PC-3 (cell line): ENCODE measurements at regions not wholly inside any gene's neighbourhood (a gene's known extent, or its start where the extent isn't known, plus 50 kb on each side); places are given as distances from the start of the nearest gene placed in this dataset.

Experiments used
- ATAC-seq: fragments of 200-7000 bp; cut with Tn5 transposase; 2 replicates; pipeline ENCODE4 v1.9.1; 2020; ENCODE audit warnings: mild to moderate bottlenecking, moderate library complexity
- BruUV-seq: library from RNA; stranded (reverse); fragments of 400-500 nt; replicated peaks from 2 replicates; lab custom pipeline; 2021; lab: Mats Ljungman, UMichigan
- CTCF ChIA-PET: fragments of 300-600 bp; sonication (Branson Sonifier 250); formaldehyde crosslinking; loops from one replicate; lab custom pipeline; 2022; ENCODE audit warnings: antibody characterized with exemption; lab: Charles Lee
- POLR2A ChIA-PET: fragments of 300-600 bp; sonication (Branson Sonifier 250); formaldehyde crosslinking; loops from one replicate; lab custom pipeline; 2022; ENCODE audit warnings: antibody characterized with exemption; ENCODE audit not compliant: unreplicated experiment; lab: Charles Lee
- DNase-seq: peaks from one replicate; pipeline ENCODE4 v3.0.0-alpha.2; 2015
- H2AFZ ChIP-seq: fragments of 300-600 bp; sonication (generic); 2 replicates; pipeline ENCODE4 v1.6.0; 2016; ENCODE audit warnings: antibody characterized with exemption, low read length
- H3F3A ChIP-seq: fragments of 300-600 bp; sonication (generic); one replicate; pipeline ENCODE4 v1.6.0; 2017; ENCODE audit warnings: antibody characterized with exemption, low read length, control low read depth, mild to moderate bottlenecking; ENCODE audit not compliant: unreplicated experiment
- H3K27ac ChIP-seq: fragments of 300-600 bp; sonication (generic); 2 replicates; pipeline ENCODE4 v1.5.1; 2016; ENCODE audit warnings: mild to moderate bottlenecking, low read length
- H3K27me3 ChIP-seq: fragments of 300-600 bp; sonication (generic); 2 replicates; pipeline ENCODE4 v1.6.1; 2016; ENCODE audit warnings: low read length, mixed read lengths
- H3K36me3 ChIP-seq: fragments of 300-600 bp; sonication (generic); 2 replicates; pipeline ENCODE4 v1.6.1; 2016; ENCODE audit warnings: low read depth, mixed run types, low read length, mixed read lengths
- H3K4me1 ChIP-seq: fragments of 300-600 bp; sonication (generic); 2 replicates; pipeline ENCODE4 v1.5.1; 2016; ENCODE audit warnings: low read length; ENCODE audit not compliant: insufficient read depth
- H3K4me2 ChIP-seq: fragments of 300-600 bp; sonication (generic); 2 replicates; pipeline ENCODE4 v1.6.0; 2016; ENCODE audit warnings: low read length
- H3K4me3 ChIP-seq: fragments of 300-600 bp; sonication (generic); 2 replicates; pipeline ENCODE4 v1.5.1; 2016; ENCODE audit warnings: mild to moderate bottlenecking, low read length, mixed read lengths
- H3K79me2 ChIP-seq: fragments of 300-600 bp; sonication (generic); 2 replicates; pipeline ENCODE4 v1.6.1; 2017; ENCODE audit warnings: low read length, mixed read lengths
- H3K9ac ChIP-seq: fragments of 300-600 bp; sonication (generic); 2 replicates; pipeline ENCODE4 v1.6.0; 2016; ENCODE audit warnings: mild to moderate bottlenecking, low read length
- H3K9me2 ChIP-seq: fragments of 300-600 bp; sonication (generic); replicated peaks from 2 replicates; pipeline ENCODE4 v1.6.1; 2016; ENCODE audit warnings: mixed run types, low read length, mixed read lengths
- H3K9me3 ChIP-seq: fragments of 300-600 bp; sonication (generic); 2 replicates; pipeline ENCODE4 v1.6.1; 2016; ENCODE audit warnings: low read length, mixed read lengths
- H4K20me1 ChIP-seq: fragments of 300-600 bp; sonication (generic); 2 replicates; pipeline ENCODE4 v1.6.1; 2016; ENCODE audit warnings: low read length, mixed read lengths
- EZH2 ChIP-seq: fragments of 300-600 bp; sonication (generic); IDR thresholded peaks from one replicate; pipeline ENCODE4 v1.6.1; 2017; ENCODE audit warnings: antibody characterized with exemption, mild to moderate bottlenecking, low read length; ENCODE audit not compliant: unreplicated experiment
- EZH2phosphoT487 ChIP-seq: fragments of 300-600 bp; sonication (generic); IDR thresholded peaks from 2 replicates; pipeline ENCODE4 v1.6.1; 2018; ENCODE audit warnings: mild to moderate bottlenecking, antibody characterized with exemption, low read length, borderline replicate concordance
- intact Hi-C: fragments of 100-400 bp; cut with micrococcal nuclease; formaldehyde crosslinking; loops from 2 replicates; pipeline ENCODE4 v1.9.0; 2023
- TF ChIP-seq, protein P1 (sequence below): fragments of 300-600 bp; sonication (generic); conservative IDR thresholded peaks from 2 replicates; pipeline ENCODE4 v1.5.1; 2017; ENCODE audit warnings: antibody characterized with exemption, low read depth, mild to moderate bottlenecking, low read length

DNA sequence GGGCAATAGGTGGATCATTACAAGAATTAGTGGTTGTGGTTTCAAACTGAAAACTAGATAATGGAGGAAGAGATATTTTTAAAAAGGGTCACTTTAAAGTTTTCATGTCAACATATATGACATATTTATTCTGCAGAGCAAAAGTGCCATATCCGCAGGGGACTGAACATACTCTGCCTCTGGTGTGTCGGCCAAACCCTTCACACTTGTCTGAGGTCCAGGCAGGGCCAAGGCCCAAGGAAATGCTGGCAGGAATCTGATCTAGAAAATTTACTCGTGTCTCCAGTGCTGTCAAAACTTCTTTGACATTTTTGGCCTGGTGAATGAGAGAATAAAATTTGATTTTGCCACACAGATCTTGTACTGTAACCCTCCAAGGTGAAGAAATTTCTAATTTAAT, 562.3 kb downstream of the CCSER2 start:
- Histone ChIP-seq H3K79me2 (no peaks in the 10 kb centered on the region), H3F3A (no peaks in the 10 kb centered on the region), H3K9me3 (no peaks in the 10 kb centered on the region), H3K9ac (no peak overlapping the region), H3K36me3 (no peaks in the 10 kb centered on the region), H3K9me2 (no peaks in the 10 kb centered on the region), H2AFZ (no peak overlapping the region), H3K27ac (no peak overlapping the region), H4K20me1 (no peaks in the 10 kb centered on the region), H3K4me1 (no peaks in the 10 kb centered on the region), H3K4me2 (no peak overlapping the region), H3K4me3 (no peak overlapping the region), H3K27me3 (no peaks in the 10 kb centered on the region)
- ChIA-PET POLR2A (no interaction called here), CTCF (no interaction called here)
- intact Hi-C loops: no loop called here
- TF ChIP-seq EZH2phosphoT487: no peak
- TF ChIP-seq, protein P1, sequence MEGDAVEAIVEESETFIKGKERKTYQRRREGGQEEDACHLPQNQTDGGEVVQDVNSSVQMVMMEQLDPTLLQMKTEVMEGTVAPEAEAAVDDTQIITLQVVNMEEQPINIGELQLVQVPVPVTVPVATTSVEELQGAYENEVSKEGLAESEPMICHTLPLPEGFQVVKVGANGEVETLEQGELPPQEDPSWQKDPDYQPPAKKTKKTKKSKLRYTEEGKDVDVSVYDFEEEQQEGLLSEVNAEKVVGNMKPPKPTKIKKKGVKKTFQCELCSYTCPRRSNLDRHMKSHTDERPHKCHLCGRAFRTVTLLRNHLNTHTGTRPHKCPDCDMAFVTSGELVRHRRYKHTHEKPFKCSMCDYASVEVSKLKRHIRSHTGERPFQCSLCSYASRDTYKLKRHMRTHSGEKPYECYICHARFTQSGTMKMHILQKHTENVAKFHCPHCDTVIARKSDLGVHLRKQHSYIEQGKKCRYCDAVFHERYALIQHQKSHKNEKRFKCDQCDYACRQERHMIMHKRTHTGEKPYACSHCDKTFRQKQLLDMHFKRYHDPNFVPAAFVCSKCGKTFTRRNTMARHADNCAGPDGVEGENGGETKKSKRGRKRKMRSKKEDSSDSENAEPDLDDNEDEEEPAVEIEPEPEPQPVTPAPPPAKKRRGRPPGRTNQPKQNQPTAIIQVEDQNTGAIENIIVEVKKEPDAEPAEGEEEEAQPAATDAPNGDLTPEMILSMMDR: no peak
- TF ChIP-seq EZH2: no peak
- no peak for DNase-seq
- no TSS peak for BruUV-seq
- ATAC-seq: no peak

GRCh38 chr10:84891631-84892030, 563.2 kb downstream of the CCSER2 start:
- Histone ChIP-seq H3K4me3 (no peak overlapping the region), H4K20me1 (no peaks in the 10 kb centered on the region), H3F3A (no peaks in the 10 kb centered on the region), H3K4me1 (no peaks in the 10 kb centered on the region), H3K9me2 (no peaks in the 10 kb centered on the region), H3K9ac (no peak overlapping the region), H3K27ac (no peak overlapping the region), H3K36me3 (no peaks in the 10 kb centered on the region), H2AFZ (no peak overlapping the region), H3K27me3 (no peaks in the 10 kb centered on the region), H3K79me2 (no peaks in the 10 kb centered on the region), H3K9me3 (no peaks in the 10 kb centered on the region), H3K4me2 (no peak overlapping the region)
- DNase-seq (no peak), ATAC-seq (no peak)
- BruUV-seq: no TSS peak
- ChIA-PET POLR2A (no interaction called here), CTCF (no interaction called here)
- no peak for TF ChIP-seq EZH2phosphoT487
- no peak for TF ChIP-seq EZH2
- intact Hi-C loops: no loop called here

GRCh38 chr10:84895541-84895940, 567.2 kb downstream of the CCSER2 start:
- BruUV-seq: no TSS peak
- H3K27ac ChIP-seq: no peak overlapping the region
- H3K36me3 ChIP-seq: no peaks in the 10 kb centered on the region
- no peaks in the 10 kb centered on the region for H3K9me3 ChIP-seq
- H3K9me2 ChIP-seq: no peaks in the 10 kb centered on the region
- DNase-seq (no peak), ATAC-seq (no peak)
- H3F3A ChIP-seq: no peaks in the 10 kb centered on the region
- CTCF ChIA-PET: no interaction called here
- H2AFZ ChIP-seq: no peak overlapping the region
- H3K4me2 ChIP-seq: no peak overlapping the region
- H3K4me3 ChIP-seq: no peak overlapping the region
- H3K79me2 ChIP-seq: no peaks in the 10 kb centered on the region
- no peak overlapping the region for H3K9ac ChIP-seq
- intact Hi-C loops: no loop called here
- H3K4me1 ChIP-seq: no peaks in the 10 kb centered on the region
- no peaks in the 10 kb centered on the region for H3K27me3 ChIP-seq
- TF ChIP-seq, protein P1: no peak
- no peak for TF ChIP-seq EZH2
- no peak for TF ChIP-seq EZH2phosphoT487
- POLR2A ChIA-PET: no interaction called here
- H4K20me1 ChIP-seq: no peaks in the 10 kb centered on the region
